Panc1 (cell line): ENCODE measurements at regions not wholly inside any gene's neighbourhood (a gene's known extent, or its start where the extent isn't known, plus 50 kb on each side); places are given as distances from the start of the nearest gene placed in this dataset.

Source experiments
- ATAC-seq: fragments of 200-7000 bp; cut with Tn5 transposase; 2 replicates; pipeline ENCODE4 v1.9.1; 2020; ENCODE audit warnings: mild to moderate bottlenecking, moderate library complexity
- BruUV-seq: library from RNA; stranded (reverse); fragments of 400-500 nt; replicated peaks from 2 replicates; lab custom pipeline; 2021; lab: Mats Ljungman, UMichigan
- CTCF ChIA-PET: fragments of 300-600 bp; sonication (Branson Sonifier 250); formaldehyde crosslinking; loops from one replicate; lab custom pipeline; 2022; ENCODE audit warnings: antibody characterized with exemption; lab: Charles Lee
- POLR2A ChIA-PET: fragments of 300-600 bp; sonication (Branson Sonifier 250); formaldehyde crosslinking; loops from one replicate; lab custom pipeline; 2022; ENCODE audit warnings: antibody characterized with exemption; lab: Charles Lee
- DNase-seq: peaks from one replicate; pipeline ENCODE4 v3.0.0-alpha.2; 2010; ENCODE audit warnings: low read depth, low spot score
- H3K27ac ChIP-seq: 2 replicates; pipeline ENCODE4 v1.5.1; 2011; ENCODE audit warnings: mild to moderate bottlenecking, low read length, inconsistent platforms
- H3K27me3 ChIP-seq: fragments of 200-500 bp; sonication (Bioruptor generic); 2 replicates; pipeline ENCODE4 v1.6.0; 2014; ENCODE audit warnings: low read length, inconsistent platforms; ENCODE audit not compliant: control insufficient read depth, insufficient read depth
- H3K36me3 ChIP-seq: fragments of 200-500 bp; sonication (Bioruptor generic); 2 replicates; pipeline ENCODE4 v1.5.1; 2014; ENCODE audit warnings: inconsistent platforms, mild to moderate bottlenecking, low read length, moderate library complexity; ENCODE audit not compliant: control insufficient read depth, insufficient read depth
- H3K4me1 ChIP-seq: 2 replicates; pipeline ENCODE4 v1.5.1; 2011; ENCODE audit warnings: inconsistent platforms, mild to moderate bottlenecking, low read length, moderate library complexity; ENCODE audit not compliant: control insufficient read depth, insufficient read depth
- H3K4me3 ChIP-seq, 2 experiments: 2 replicates each; pipeline ENCODE4 v1.5.1; 2011 to 2012; ENCODE audit warnings: low read depth in 2 of 2, low read length in 2 of 2, mild to moderate bottlenecking in 2 of 2, inconsistent platforms in 1 of 2, moderate library complexity in 1 of 2
- H3K9me3 ChIP-seq: fragments of 200-500 bp; sonication (Bioruptor generic); 2 replicates; pipeline ENCODE4 v1.5.1; 2014; ENCODE audit warnings: low read depth, mild to moderate bottlenecking, inconsistent platforms, low read length, moderate library complexity; ENCODE audit not compliant: control insufficient read depth, insufficient read depth
- POLR2AphosphoS5 ChIP-seq: IDR thresholded peaks from 2 replicates; pipeline ENCODE4 v1.6.1; 2012; ENCODE audit warnings: mild to moderate bottlenecking, low read depth, low read length, moderate library complexity
- SIN3A ChIP-seq: IDR thresholded peaks from 2 replicates; pipeline ENCODE4 v1.6.1; 2012; ENCODE audit warnings: low read depth, mild to moderate bottlenecking, low read length, moderate library complexity, borderline replicate concordance; ENCODE audit not compliant: insufficient read depth
- TCF7L2 ChIP-seq: IDR thresholded peaks from 2 replicates; pipeline ENCODE4 v1.6.1; 2011; ENCODE audit warnings: mild to moderate bottlenecking, low read depth, low read length, inconsistent platforms
- in situ Hi-C: cut with HindIII; loops from 2 replicates; pipeline ENCODE4 v1.10.0; 2016; ENCODE audit warnings: low sequenced_read_pairs, low pct_unique_long_range_greater_than_20kb
- intact Hi-C: fragments of 100-400 bp; cut with micrococcal nuclease; formaldehyde crosslinking; loops from one replicate; pipeline ENCODE4 v1.10.0; 2022; ENCODE audit not compliant: unreplicated experiment
- TF ChIP-seq, protein P1 (sequence below): fragments of 450-650 bp; IDR thresholded peaks from 2 replicates; pipeline ENCODE4 v1.5.1; 2017; ENCODE audit warnings: mild to moderate bottlenecking
- TF ChIP-seq, protein P2 (sequence below), 2 experiments: IDR thresholded peaks; 2 replicates each; pipeline ENCODE4 v1.6.1; 2011 to 2012; ENCODE audit warnings: low read depth in 2 of 2, control low read depth in 1 of 2, low read length in 1 of 2, mild to moderate bottlenecking in 1 of 2, moderate library complexity in 1 of 2; ENCODE audit not compliant: insufficient read depth in 1 of 2

DNA sequence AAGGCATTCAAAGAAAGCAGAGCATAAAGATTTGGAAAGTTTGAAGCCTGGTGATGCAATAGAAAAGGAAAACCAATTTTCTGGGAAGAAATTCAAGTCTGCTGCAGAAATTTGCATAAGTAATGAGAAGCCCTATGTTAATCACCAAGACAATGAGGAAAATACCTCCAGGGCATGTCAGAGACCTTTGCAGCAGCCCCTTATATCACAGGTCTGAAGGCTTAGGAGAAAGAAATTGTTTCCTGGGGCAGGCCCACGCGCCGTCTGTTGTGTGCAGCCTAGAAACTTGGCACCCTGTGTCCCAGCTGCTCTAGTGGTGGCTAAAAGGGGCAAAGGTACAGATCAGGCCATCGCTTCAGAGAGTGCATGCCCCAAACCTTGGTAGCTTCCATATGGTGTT, 495.3 kb upstream of the CDH6 start:
- ATAC-seq: no peak
- no peak for DNase-seq
- ChIA-PET CTCF (no interaction called here), POLR2A (no interaction called here)
- no peak overlapping the region for H3K4me3 ChIP-seq
- no peaks in the 10 kb centered on the region for H3K27me3 ChIP-seq
- no TSS peak for BruUV-seq
- H3K27ac ChIP-seq: no peak overlapping the region
- in situ Hi-C loops (no loop called here), intact Hi-C loops (no loop called here)
- H3K36me3 ChIP-seq: no peaks in the 10 kb centered on the region
- TF ChIP-seq, protein P1, sequence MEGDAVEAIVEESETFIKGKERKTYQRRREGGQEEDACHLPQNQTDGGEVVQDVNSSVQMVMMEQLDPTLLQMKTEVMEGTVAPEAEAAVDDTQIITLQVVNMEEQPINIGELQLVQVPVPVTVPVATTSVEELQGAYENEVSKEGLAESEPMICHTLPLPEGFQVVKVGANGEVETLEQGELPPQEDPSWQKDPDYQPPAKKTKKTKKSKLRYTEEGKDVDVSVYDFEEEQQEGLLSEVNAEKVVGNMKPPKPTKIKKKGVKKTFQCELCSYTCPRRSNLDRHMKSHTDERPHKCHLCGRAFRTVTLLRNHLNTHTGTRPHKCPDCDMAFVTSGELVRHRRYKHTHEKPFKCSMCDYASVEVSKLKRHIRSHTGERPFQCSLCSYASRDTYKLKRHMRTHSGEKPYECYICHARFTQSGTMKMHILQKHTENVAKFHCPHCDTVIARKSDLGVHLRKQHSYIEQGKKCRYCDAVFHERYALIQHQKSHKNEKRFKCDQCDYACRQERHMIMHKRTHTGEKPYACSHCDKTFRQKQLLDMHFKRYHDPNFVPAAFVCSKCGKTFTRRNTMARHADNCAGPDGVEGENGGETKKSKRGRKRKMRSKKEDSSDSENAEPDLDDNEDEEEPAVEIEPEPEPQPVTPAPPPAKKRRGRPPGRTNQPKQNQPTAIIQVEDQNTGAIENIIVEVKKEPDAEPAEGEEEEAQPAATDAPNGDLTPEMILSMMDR: no peak
- TF ChIP-seq TCF7L2 (no peak), SIN3A (no peak), POLR2AphosphoS5 (no peak)
- TF ChIP-seq, protein P2, sequence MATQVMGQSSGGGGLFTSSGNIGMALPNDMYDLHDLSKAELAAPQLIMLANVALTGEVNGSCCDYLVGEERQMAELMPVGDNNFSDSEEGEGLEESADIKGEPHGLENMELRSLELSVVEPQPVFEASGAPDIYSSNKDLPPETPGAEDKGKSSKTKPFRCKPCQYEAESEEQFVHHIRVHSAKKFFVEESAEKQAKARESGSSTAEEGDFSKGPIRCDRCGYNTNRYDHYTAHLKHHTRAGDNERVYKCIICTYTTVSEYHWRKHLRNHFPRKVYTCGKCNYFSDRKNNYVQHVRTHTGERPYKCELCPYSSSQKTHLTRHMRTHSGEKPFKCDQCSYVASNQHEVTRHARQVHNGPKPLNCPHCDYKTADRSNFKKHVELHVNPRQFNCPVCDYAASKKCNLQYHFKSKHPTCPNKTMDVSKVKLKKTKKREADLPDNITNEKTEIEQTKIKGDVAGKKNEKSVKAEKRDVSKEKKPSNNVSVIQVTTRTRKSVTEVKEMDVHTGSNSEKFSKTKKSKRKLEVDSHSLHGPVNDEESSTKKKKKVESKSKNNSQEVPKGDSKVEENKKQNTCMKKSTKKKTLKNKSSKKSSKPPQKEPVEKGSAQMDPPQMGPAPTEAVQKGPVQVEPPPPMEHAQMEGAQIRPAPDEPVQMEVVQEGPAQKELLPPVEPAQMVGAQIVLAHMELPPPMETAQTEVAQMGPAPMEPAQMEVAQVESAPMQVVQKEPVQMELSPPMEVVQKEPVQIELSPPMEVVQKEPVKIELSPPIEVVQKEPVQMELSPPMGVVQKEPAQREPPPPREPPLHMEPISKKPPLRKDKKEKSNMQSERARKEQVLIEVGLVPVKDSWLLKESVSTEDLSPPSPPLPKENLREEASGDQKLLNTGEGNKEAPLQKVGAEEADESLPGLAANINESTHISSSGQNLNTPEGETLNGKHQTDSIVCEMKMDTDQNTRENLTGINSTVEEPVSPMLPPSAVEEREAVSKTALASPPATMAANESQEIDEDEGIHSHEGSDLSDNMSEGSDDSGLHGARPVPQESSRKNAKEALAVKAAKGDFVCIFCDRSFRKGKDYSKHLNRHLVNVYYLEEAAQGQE (IDR thresholded peaks at IDR 0.05; ENCODE audit: insufficient read depth in 1 of 2, low read depth in 2 of 2, low read length in 1 of 2): no peak
- H3K9me3 ChIP-seq: no peaks in the 10 kb centered on the region
- H3K4me1 ChIP-seq: no peaks in the 10 kb centered on the region

DNA sequence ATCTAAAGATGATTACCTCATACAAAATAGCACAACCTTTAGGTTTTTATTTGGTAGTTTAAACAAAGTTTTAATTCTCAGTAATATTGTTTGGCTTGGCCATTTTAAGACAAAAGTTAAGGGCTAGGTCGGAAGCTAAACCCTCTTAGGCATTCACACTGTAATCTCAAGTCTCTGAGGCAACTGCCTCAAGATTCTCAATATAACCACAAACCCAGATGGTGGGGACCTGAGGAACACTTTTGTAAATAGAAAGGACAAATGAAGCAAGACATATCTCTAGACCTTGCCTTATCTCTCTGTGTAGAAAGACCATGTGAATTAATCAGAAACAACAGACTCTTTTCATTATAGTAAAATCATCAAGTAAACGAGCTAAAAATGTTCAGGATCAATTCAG, 500.2 kb upstream of the CDH6 start:
- no peaks in the 10 kb centered on the region for H3K36me3 ChIP-seq
- ChIA-PET CTCF (interaction anchor here (0.5 to 0.6 kb wide), 3 partner anchors 16 to 1488 kb away, joined by 3 to 5 read pairs (median 3); no protein-coding TSS in a partner anchor), POLR2A (no interaction called here)
- DNase-seq (no peak), ATAC-seq (no peak)
- in situ Hi-C loops (no loop called here), intact Hi-C loops (no loop called here)
- no peak for TF ChIP-seq POLR2AphosphoS5
- TF ChIP-seq, protein P2 (IDR thresholded peaks at IDR 0.05; ENCODE audit: insufficient read depth in 1 of 2, low read depth in 2 of 2, low read length in 1 of 2): no peak
- no peak for TF ChIP-seq TCF7L2
- TF ChIP-seq, protein P1: no peak
- TF ChIP-seq SIN3A: no peak
- no peak overlapping the region for H3K4me3 ChIP-seq
- no peak overlapping the region for H3K27ac ChIP-seq
- BruUV-seq: no TSS peak
- no peaks in the 10 kb centered on the region for H3K4me1 ChIP-seq
- H3K9me3 ChIP-seq: no peaks in the 10 kb centered on the region
- no peaks in the 10 kb centered on the region for H3K27me3 ChIP-seq
